ENCODE measurements at regions not wholly inside any gene's neighbourhood (a gene's known extent, or its start where the extent isn't known, plus 50 kb on each side); places are given as distances from the start of the nearest gene placed in this dataset.
"Not testable (repeated sequence)": the region's sequence is repeated elsewhere in the genome, so short reads cannot be mapped to it uniquely, and the experiment has no call there.

GRCh38 chr3:150239766-150240165 lies 168.3 kb upstream of the TSC22D2 start:
- FAIRE-seq = no peak

- peak; percentile 41 for FAIRE-seq
Measured at GRCh38 chr3:150238995-150239619, 169.0 kb upstream of the TSC22D2 start.

GRCh38 chr3:150238048-150238802 lies 169.9 kb upstream of the TSC22D2 start:
- FAIRE-seq = no peak

- no peak for FAIRE-seq
Measured at GRCh38 chr3:150237490-150237889, 170.6 kb upstream of the TSC22D2 start.

- FAIRE-seq = no peak
Measured at GRCh38 chr3:150236316-150237082, 171.6 kb upstream of the TSC22D2 start.

- FAIRE-seq = no peak
Measured at GRCh38 chr3:150235799-150236198, 172.3 kb upstream of the TSC22D2 start.

- no peak for FAIRE-seq
Measured at GRCh38 chr3:150232992-150233451, 175.1 kb upstream of the TSC22D2 start.

GRCh38 chr3:150230037-150230436 lies 178.1 kb upstream of the TSC22D2 start:
- no peak for FAIRE-seq

GRCh38 chr3:150228626-150229025 lies 179.5 kb upstream of the TSC22D2 start:
- not testable (repeated sequence) for FAIRE-seq

- FAIRE-seq = no peak
Measured at GRCh38 chr3:150227839-150228238, 180.3 kb upstream of the TSC22D2 start.

- FAIRE-seq = no peak
Measured at GRCh38 chr3:150225986-150226385, 182.1 kb upstream of the TSC22D2 start.

- no peak for FAIRE-seq
Measured at GRCh38 chr3:150223558-150223957, 184.5 kb upstream of the TSC22D2 start.

- no peak for FAIRE-seq
Measured at GRCh38 chr3:150222691-150223489, 185.2 kb upstream of the TSC22D2 start.

GRCh38 chr3:150221904-150222523 lies 186.1 kb upstream of the TSC22D2 start:
- FAIRE-seq = no peak

- FAIRE-seq = no peak
Measured at GRCh38 chr3:150220799-150221198, 187.3 kb upstream of the TSC22D2 start.

GRCh38 chr3:150220041-150220440 lies 188.1 kb upstream of the TSC22D2 start:
- FAIRE-seq = no peak

- no peak for FAIRE-seq
Measured at GRCh38 chr3:150218841-150219240, 189.3 kb upstream of the TSC22D2 start.

- no peak for FAIRE-seq
Measured at GRCh38 chr3:150218236-150218635, 189.9 kb upstream of the TSC22D2 start.

GRCh38 chr3:150217691-150218090 lies 190.4 kb upstream of the TSC22D2 start:
- no peak for FAIRE-seq

- no peak for FAIRE-seq
Measured at GRCh38 chr3:150216866-150217600, 191.1 kb upstream of the TSC22D2 start.

- FAIRE-seq = no peak
Measured at GRCh38 chr3:150216041-150216811, 191.9 kb upstream of the TSC22D2 start.

Measured in G401.6 (cell line).